Bronchial epithelial cell (primary cell): ENCODE measurements at regions not wholly inside any gene's neighbourhood (a gene's known extent, or its start where the extent isn't known, plus 50 kb on each side); places are given as distances from the start of the nearest gene placed in this dataset.

Experiments
- DNase-seq: peaks from one replicate; pipeline ENCODE4 v3.0.0-alpha.2; 2010; ENCODE audit warnings: low read depth
- FAIRE-seq: peaks from 2 replicates; lab custom pipeline; 2011; peaks lifted over from hg19 to GRCh38; lab: Jason Lieb, UNC
- H3K27me3 ChIP-seq: 2 replicates; pipeline ENCODE4 v1.5.1; 2011; ENCODE audit warnings: low read length; ENCODE audit not compliant: control insufficient read depth, insufficient read depth
- H3K36me3 ChIP-seq: 2 replicates; pipeline ENCODE4 v1.5.1; 2011; ENCODE audit warnings: low read length; ENCODE audit not compliant: control insufficient read depth, insufficient read depth
- H3K4me3 ChIP-seq: 2 replicates; pipeline ENCODE4 v1.5.1; 2011; ENCODE audit warnings: mild to moderate bottlenecking, low read depth, low read length, control low read depth
- CTCF ChIP-seq: IDR thresholded peaks from 2 replicates; pipeline ENCODE4 v1.5.1; 2011; ENCODE audit warnings: mild to moderate bottlenecking, moderate library complexity, low read length, control low read depth, inconsistent platforms; ENCODE audit not compliant: insufficient read depth, severe bottlenecking

GRCh38 chr10:118171861-118172260 is 125.1 kb upstream of the RAB11FIP2 start:
- no peak for DNase-seq
- no peak for TF ChIP-seq CTCF
- no peaks in the 10 kb centered on the region for H3K36me3 ChIP-seq
- no peaks in the 10 kb centered on the region for H3K27me3 ChIP-seq
- FAIRE-seq = no peak
- no peak overlapping the region for H3K4me3 ChIP-seq

GRCh38 chr10:118167056-118167700 is 120.4 kb upstream of the RAB11FIP2 start:
- H3K27me3 ChIP-seq = no peaks in the 10 kb centered on the region
- TF ChIP-seq CTCF = no peak
- H3K36me3 ChIP-seq = no peaks in the 10 kb centered on the region
- DNase-seq = no peak
- H3K4me3 ChIP-seq = no peak overlapping the region
- FAIRE-seq = peak; percentile 7

- no peaks in the 10 kb centered on the region for H3K36me3 ChIP-seq
- no peak overlapping the region for H3K4me3 ChIP-seq
- no peaks in the 10 kb centered on the region for H3K27me3 ChIP-seq
- FAIRE-seq (no peak), DNase-seq (peak; percentile 7)
- no peak for TF ChIP-seq CTCF
These were observed 116.5 kb upstream of the RAB11FIP2 start for GRCh38 chr10:118163217-118163616.

GRCh38 chr10:118161461-118162246 is 114.9 kb upstream of the RAB11FIP2 start:
- FAIRE-seq = no peak
- Histone ChIP-seq H3K36me3 (no peaks in the 10 kb centered on the region), H3K4me3 (no peak overlapping the region), H3K27me3 (no peaks in the 10 kb centered on the region)
- no peak for DNase-seq
- TF ChIP-seq CTCF = no peak

GRCh38 chr10:118153287-118153686 is 106.5 kb upstream of the RAB11FIP2 start:
- no peak for FAIRE-seq
- no peaks in the 10 kb centered on the region for H3K36me3 ChIP-seq
- no peaks in the 10 kb centered on the region for H3K27me3 ChIP-seq
- TF ChIP-seq CTCF = no peak
- DNase-seq = no peak
- H3K4me3 ChIP-seq = no peak overlapping the region
